ENCODE measurements at regions not wholly inside any gene's neighbourhood (a gene's known extent, or its start where the extent isn't known, plus 50 kb on each side); places are given as distances from the start of the nearest gene placed in this dataset.

DNA sequence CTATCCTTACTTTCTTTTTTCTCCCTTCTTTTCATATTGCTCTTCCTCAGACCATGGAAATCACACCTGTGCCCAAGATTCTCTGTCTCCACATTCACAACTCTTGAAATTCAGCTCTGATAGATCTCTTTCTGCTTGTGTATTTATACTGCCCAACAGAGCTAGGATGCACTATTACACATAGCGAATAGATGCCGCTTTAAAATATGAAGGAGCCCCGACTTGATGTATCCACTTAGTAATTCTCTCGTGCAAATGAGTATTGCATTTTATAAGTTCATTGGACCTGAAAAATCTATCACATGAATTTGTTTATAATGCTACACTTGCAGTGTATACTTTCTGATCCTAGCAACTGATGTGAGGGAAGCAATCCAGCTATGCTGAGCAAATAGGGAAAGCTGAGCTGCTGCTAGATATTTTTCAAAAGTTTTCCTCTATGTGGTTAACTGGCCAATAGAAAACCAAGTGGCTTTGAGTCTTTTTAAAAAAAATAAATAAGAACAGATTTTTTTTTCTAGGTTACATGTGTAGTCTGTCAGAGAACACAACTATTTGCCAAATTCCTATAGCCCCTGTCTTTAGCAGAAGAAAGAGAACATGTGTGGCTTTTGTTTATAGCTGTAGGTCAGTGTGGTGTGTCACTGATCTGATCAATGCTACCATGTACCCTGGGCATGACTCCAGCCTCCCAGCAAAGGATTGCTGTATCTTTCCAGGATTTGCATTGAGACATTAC lies 64.3 kb upstream of the LEKR1 start:
- TF ChIP-seq CTCF (optimal IDR thresholded peaks at IDR 0.05 in 1 of 3, IDR thresholded peaks at IDR 0.05 in 1 of 3, conservative IDR thresholded peaks at IDR 0.05 in 1 of 3; ENCODE audit: extremely low read depth in 1 of 3, insufficient read depth in 2 of 3, low read length in 3 of 3) (no peak), EZH2 (IDR thresholded peaks at IDR 0.05; ENCODE audit: low read length) (no peak)

Measured in keratinocyte (primary cell).